MCF 10A (cell line): ENCODE measurements at regions not wholly inside any gene's neighbourhood (a gene's known extent, or its start where the extent isn't known, plus 50 kb on each side); places are given as distances from the start of the nearest gene placed in this dataset.

Source experiments
- BruUV-seq: library from RNA; stranded (reverse); fragments of 400-500 nt; replicated peaks from 2 replicates; lab custom pipeline; 2021; lab: Mats Ljungman, UMichigan
- CTCF ChIA-PET: fragments of 300-600 bp; sonication (Branson Sonifier 250); formaldehyde crosslinking; extraction: SDS; loops from one replicate; lab custom pipeline; 2021; ENCODE audit warnings: antibody characterized with exemption, inconsistent platforms; lab: Yijun Ruan, JAX
- POLR2A ChIA-PET: fragments of 300-600, 350-650 bp; sonication (Branson Sonifier 250); formaldehyde crosslinking; extraction: SDS; loops from one replicate; lab custom pipeline; 2020; ENCODE audit warnings: antibody characterized with exemption, inconsistent platforms; lab: Yijun Ruan, JAX
- DNase-seq: peaks from one replicate; pipeline ENCODE4 v3.0.0-alpha.2; 2018; ENCODE audit not compliant: unreplicated experiment
- H3K27ac Mint-ChIP-seq: one replicate; pipeline ENCODE4 v1.8.0; 2022; ENCODE audit warnings: mild to moderate bottlenecking, low read depth, mixed read lengths; ENCODE audit not compliant: unreplicated experiment
- H3K27me3 Mint-ChIP-seq: one replicate; pipeline ENCODE4 v1.8.0; 2022; ENCODE audit warnings: mixed read lengths; ENCODE audit not compliant: insufficient read depth, unreplicated experiment
- H3K36me3 Mint-ChIP-seq: one replicate; pipeline ENCODE4 v1.8.0; 2022; ENCODE audit warnings: mild to moderate bottlenecking, moderate library complexity, mixed read lengths; ENCODE audit not compliant: insufficient read depth, unreplicated experiment
- H3K4me1 Mint-ChIP-seq: one replicate; pipeline ENCODE4 v1.8.0; 2022; ENCODE audit warnings: mixed read lengths; ENCODE audit not compliant: insufficient read depth, unreplicated experiment
- H3K4me3 Mint-ChIP-seq: one replicate; pipeline ENCODE4 v1.8.0; 2022; ENCODE audit warnings: mild to moderate bottlenecking, moderate library complexity, mixed read lengths; ENCODE audit not compliant: unreplicated experiment
- H3K9me3 Mint-ChIP-seq: one replicate; pipeline ENCODE4 v1.8.0; 2022; ENCODE audit warnings: mixed read lengths; ENCODE audit not compliant: unreplicated experiment
- intact Hi-C: fragments of 100-400 bp; cut with micrococcal nuclease; formaldehyde crosslinking; loops from 2 replicates; pipeline ENCODE4 v1.14.1; 2022
- TF ChIP-seq, protein P1 (sequence below): fragments of 200-600 bp; IDR thresholded peaks from one replicate; pipeline ENCODE4 v1.8.0; 2022; ENCODE audit warnings: antibody characterized with exemption, mild to moderate bottlenecking; ENCODE audit not compliant: unreplicated experiment

DNA sequence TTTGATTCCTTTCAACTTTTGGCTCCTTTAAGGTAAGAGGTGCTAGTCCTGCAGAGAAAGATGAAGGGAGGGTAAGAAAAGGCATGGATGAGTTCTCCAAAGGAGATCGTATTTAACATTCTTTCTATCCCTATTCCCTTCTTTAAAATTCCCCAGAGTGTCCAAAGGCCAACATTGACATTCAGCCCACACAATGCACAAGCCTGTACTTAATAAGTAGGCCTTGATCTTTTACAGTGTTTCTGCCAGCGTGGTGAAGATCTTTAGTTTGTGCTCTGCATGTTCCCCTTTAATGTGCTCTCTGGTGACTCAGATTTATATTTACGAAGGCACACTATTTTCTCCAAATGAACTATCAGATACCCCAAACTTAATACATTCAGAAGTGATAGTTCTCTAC is 582.5 kb upstream of the RGS18 start:
- TF ChIP-seq, protein P1, sequence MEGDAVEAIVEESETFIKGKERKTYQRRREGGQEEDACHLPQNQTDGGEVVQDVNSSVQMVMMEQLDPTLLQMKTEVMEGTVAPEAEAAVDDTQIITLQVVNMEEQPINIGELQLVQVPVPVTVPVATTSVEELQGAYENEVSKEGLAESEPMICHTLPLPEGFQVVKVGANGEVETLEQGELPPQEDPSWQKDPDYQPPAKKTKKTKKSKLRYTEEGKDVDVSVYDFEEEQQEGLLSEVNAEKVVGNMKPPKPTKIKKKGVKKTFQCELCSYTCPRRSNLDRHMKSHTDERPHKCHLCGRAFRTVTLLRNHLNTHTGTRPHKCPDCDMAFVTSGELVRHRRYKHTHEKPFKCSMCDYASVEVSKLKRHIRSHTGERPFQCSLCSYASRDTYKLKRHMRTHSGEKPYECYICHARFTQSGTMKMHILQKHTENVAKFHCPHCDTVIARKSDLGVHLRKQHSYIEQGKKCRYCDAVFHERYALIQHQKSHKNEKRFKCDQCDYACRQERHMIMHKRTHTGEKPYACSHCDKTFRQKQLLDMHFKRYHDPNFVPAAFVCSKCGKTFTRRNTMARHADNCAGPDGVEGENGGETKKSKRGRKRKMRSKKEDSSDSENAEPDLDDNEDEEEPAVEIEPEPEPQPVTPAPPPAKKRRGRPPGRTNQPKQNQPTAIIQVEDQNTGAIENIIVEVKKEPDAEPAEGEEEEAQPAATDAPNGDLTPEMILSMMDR, result no peak
- DNase-seq, result no peak
- H3K9me3 Mint-ChIP-seq, result no peaks in the 10 kb centered on the region
- no peak overlapping the region for H3K4me3 Mint-ChIP-seq
- intact Hi-C loops, result no loop called here
- ChIA-PET POLR2A (no interaction called here), CTCF (no interaction called here)
- no peak overlapping the region for H3K27ac Mint-ChIP-seq
- BruUV-seq, result no TSS peak
- H3K4me1 Mint-ChIP-seq, result no peaks in the 10 kb centered on the region
- no peaks in the 10 kb centered on the region for H3K36me3 Mint-ChIP-seq
- H3K27me3 Mint-ChIP-seq, result no peaks in the 10 kb centered on the region

DNA sequence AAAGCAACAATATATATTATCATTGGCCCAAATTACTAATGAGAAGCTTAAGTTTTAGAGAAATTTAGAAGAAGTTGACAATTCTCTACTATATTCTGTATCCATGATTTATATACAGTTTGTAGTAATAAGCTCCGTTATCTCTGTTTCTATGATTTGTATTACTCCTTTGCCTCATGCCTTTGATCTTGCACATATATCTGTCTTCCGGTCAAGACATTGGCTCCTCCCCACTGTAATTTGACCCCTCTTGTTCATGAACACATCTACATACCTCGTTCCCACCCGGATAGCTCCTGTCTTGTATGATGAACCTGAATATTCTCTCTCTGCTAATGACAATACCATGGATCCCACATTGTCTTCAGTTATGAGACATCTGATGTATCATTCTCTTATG is 581.0 kb upstream of the RGS18 start:
- Mint-ChIP-seq H3K4me3 (no peak overlapping the region), H3K27me3 (no peaks in the 10 kb centered on the region), H3K27ac (no peak overlapping the region), H3K9me3 (no peaks in the 10 kb centered on the region), H3K4me1 (no peaks in the 10 kb centered on the region), H3K36me3 (no peaks in the 10 kb centered on the region)
- TF ChIP-seq, protein P1, result no peak
- POLR2A ChIA-PET, result interaction anchor here (1.2 kb wide), 1 partner anchor 12 kb away, joined by 3 read pairs; no protein-coding TSS in a partner anchor
- intact Hi-C loops, result no loop called here
- no peak for DNase-seq
- BruUV-seq, result no TSS peak
- CTCF ChIA-PET, result no interaction called here

DNA sequence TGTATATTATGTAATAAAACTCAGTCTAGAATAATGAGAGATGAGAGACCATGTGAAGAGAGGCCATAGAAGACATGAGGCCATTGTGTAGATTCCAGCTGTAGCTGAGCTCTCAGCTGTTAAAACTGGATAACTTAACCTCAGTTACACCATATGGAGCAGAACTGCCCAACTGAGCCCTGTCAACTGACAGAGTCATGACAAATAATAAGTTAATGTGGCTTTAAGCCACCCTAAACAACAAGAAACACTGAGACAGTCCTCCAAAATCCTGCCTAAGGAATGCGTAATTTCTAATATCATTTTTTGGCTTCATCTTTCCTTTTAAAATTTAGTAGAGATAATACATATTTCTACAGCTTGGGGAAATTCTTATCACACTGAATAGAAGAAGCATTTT is 580.0 kb upstream of the RGS18 start:
- intact Hi-C loops, result no loop called here
- H3K36me3 Mint-ChIP-seq, result no peaks in the 10 kb centered on the region
- H3K27me3 Mint-ChIP-seq, result no peaks in the 10 kb centered on the region
- TF ChIP-seq, protein P1, result no peak
- DNase-seq, result no peak
- no peak overlapping the region for H3K27ac Mint-ChIP-seq
- ChIA-PET POLR2A (no interaction called here), CTCF (no interaction called here)
- H3K4me1 Mint-ChIP-seq, result no peaks in the 10 kb centered on the region
- H3K9me3 Mint-ChIP-seq, result no peaks in the 10 kb centered on the region
- no TSS peak for BruUV-seq
- no peak overlapping the region for H3K4me3 Mint-ChIP-seq

DNA sequence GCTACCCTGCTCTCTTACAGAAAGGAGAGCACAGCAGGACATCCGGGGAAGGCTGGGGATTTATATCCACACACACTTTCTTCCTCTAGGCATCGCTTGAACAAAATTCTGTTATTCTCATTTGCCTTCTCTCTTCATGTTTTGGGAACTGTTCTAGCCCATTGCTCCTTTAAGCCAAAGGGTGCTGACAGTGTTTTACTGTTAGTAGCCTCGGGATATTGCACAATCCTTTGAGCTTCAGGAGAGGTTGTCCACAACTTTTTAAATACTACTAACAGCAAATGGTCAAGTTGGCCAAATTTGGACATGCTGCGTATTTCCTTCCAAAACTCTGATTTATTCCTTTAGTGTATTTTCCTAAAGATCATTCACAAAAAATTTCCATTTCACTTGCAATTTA is 579.2 kb upstream of the RGS18 start:
- Mint-ChIP-seq H3K4me1 (no peaks in the 10 kb centered on the region), H3K4me3 (no peak overlapping the region), H3K9me3 (no peaks in the 10 kb centered on the region), H3K27ac (no peak overlapping the region), H3K27me3 (no peaks in the 10 kb centered on the region), H3K36me3 (no peaks in the 10 kb centered on the region)
- BruUV-seq, result no TSS peak
- POLR2A ChIA-PET, result no interaction called here
- intact Hi-C loops, result no loop called here
- TF ChIP-seq, protein P1, result no peak
- no peak for DNase-seq
- CTCF ChIA-PET, result interaction anchor here (0.5 to 0.6 kb wide), 2 partner anchors 49 to 75 kb away, joined by 3 to 5 read pairs; no protein-coding TSS in a partner anchor
